ENCODE measurements at regions not wholly inside any gene's neighbourhood (a gene's known extent, or its start where the extent isn't known, plus 50 kb on each side); places are given as distances from the start of the nearest gene placed in this dataset.
A peak's percentile ranks its signal among the peaks of the same experiment; 100 is the strongest.

DNA sequence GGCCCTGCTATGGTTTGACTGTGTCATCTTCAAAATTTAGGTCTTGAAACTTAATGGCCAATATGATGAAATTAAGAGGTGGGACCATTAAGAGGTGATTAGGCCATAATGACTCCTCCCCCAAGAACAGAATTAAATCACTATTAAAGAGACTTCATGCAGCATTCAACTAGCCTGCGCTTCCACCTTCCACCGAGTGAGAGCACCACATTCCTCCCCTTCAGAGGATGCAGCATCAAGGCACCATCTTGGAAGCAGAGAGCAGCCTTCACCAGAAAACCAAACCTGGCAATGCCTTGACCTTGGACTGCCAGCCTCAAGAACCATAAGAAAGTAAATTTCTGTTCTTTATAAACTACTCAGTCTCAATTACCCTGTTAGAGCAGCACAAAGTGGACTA, 371.1 kb upstream of the NFE2L3 start:
- no peak overlapping the region for H3K27ac ChIP-seq
- H3K4me1 ChIP-seq, result peaks cover 0 to 20% (median 8%) of the 10 kb centered on the region in 4 donors
- TF ChIP-seq, protein P1, sequence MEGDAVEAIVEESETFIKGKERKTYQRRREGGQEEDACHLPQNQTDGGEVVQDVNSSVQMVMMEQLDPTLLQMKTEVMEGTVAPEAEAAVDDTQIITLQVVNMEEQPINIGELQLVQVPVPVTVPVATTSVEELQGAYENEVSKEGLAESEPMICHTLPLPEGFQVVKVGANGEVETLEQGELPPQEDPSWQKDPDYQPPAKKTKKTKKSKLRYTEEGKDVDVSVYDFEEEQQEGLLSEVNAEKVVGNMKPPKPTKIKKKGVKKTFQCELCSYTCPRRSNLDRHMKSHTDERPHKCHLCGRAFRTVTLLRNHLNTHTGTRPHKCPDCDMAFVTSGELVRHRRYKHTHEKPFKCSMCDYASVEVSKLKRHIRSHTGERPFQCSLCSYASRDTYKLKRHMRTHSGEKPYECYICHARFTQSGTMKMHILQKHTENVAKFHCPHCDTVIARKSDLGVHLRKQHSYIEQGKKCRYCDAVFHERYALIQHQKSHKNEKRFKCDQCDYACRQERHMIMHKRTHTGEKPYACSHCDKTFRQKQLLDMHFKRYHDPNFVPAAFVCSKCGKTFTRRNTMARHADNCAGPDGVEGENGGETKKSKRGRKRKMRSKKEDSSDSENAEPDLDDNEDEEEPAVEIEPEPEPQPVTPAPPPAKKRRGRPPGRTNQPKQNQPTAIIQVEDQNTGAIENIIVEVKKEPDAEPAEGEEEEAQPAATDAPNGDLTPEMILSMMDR (IDR thresholded peaks at IDR 0.05), result no peak
- no peak for TF ChIP-seq POLR2AphosphoS5 (IDR thresholded peaks at IDR 0.05)
- no peak for DNase-seq
- no peaks in the 10 kb centered on the region for H3K36me3 ChIP-seq
- 95 to 97% methylated on average over 2 of the region's 2 CpGs for WGBS, 2 donors
- no peak overlapping the region for H3K4me3 ChIP-seq
- H3K27me3 ChIP-seq, result no peaks in the 10 kb centered on the region
- no peaks in the 10 kb centered on the region for H3K9me3 ChIP-seq
- intact Hi-C loops (cut with DNase I), result no loop called here

DNA sequence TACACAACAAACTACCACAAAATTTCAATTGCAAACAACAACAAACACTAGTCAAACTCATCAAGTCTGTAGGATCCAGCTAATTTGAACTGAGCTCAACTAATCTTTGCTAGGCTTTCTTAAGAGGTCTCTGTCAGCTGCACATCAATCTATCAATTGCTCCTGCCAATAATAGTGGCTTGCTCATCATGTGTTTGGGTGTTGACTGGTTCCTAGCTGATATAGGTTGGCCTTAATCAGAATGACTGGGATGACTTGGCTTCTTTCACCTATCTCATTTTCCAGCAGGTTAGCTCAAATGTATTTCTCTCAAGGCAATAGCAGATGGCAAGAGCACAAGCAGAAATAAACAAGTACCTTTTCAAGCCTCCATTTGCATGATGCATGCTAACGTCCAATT, 370.3 kb upstream of the NFE2L3 start:
- DNase-seq, result no peak
- no peak overlapping the region for H3K27ac ChIP-seq
- TF ChIP-seq POLR2A (IDR thresholded peaks at IDR 0.05), result no peak
- TF ChIP-seq EP300 (IDR thresholded peaks at IDR 0.05), result no peak
- TF ChIP-seq POLR2AphosphoS5 (IDR thresholded peaks at IDR 0.05), result no peak
- TF ChIP-seq, protein P1 (IDR thresholded peaks at IDR 0.05), result no peak
- WGBS, 2 donors, result 80 to 85% methylated on average over 1 of the region's 1 CpG
- H3K27me3 ChIP-seq, result no peaks in the 10 kb centered on the region
- intact Hi-C loops (cut with DNase I), result no loop called here
- H3K9me3 ChIP-seq, result no peaks in the 10 kb centered on the region
- H3K4me3 ChIP-seq, result no peak overlapping the region
- no peaks in the 10 kb centered on the region for H3K36me3 ChIP-seq
- H3K4me1 ChIP-seq, result peaks cover 0 to 21% (median 11%) of the 10 kb centered on the region in 4 donors

DNA sequence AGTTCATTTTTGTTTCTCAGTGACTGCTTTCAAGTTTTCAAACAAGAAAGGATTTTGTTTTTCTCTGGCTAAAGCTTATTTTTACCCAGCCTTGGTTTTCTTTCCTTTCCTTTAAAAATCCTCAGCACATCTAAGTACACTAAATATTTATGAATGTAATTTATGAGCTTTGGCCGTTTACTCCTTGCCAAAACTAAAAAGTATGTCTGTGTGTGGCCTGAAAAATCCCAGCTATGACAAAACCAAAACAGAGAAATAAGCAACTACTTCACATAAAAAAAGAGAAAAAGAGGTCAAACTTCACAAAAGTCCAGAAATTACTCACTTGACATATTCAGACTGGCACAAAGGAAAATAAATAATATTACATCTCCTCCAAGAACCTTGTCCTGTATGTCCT, 365.1 kb upstream of the NFE2L3 start:
- Histone ChIP-seq H3K27me3 (no peaks in the 10 kb centered on the region), H3K27ac (peak overlapping the region; percentile 71 to 79 (median 75)), H3K9me3 (no peaks in the 10 kb centered on the region), H3K36me3 (no peaks in the 10 kb centered on the region), H3K4me3 (no peak overlapping the region), H3K4me1 (peaks cover 0 to 70% (median 41%) of the 10 kb centered on the region in 4 donors)
- intact Hi-C loops (cut with DNase I), result no loop called here
- TF ChIP-seq POLR2A (IDR thresholded peaks at IDR 0.05), result no peak
- TF ChIP-seq, protein P1 (IDR thresholded peaks at IDR 0.05), result no peak
- peak in 1 of 4 donors; percentile 37 for TF ChIP-seq POLR2AphosphoS5 (IDR thresholded peaks at IDR 0.05)
- TF ChIP-seq EP300 (IDR thresholded peaks at IDR 0.05), result no peak
- no peak for DNase-seq
- 42 to 49% methylated on average over 1 of the region's 1 CpG for WGBS, 2 donors

DNA sequence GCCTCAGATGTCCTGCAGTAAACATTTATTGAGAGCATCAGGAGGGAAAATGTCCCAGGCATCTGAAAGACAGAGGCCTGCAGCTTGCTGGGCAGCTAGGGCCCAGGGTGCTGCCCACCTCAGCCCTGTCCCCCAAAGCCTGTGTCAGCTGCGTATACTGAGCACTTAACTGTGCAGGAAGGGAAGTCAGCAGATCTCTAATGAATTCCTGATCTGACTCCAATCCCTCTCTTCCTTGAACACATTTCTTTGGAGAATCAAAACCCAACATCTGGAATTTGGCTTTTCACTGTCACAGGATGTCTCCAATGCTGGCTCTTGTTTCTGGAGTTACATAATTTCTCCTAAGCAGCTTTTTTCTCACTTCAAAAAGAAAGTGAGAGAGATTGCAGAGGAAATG, 364.7 kb upstream of the NFE2L3 start:
- Histone ChIP-seq H3K9me3 (no peaks in the 10 kb centered on the region), H3K4me1 (peaks cover 0 to 70% (median 41%) of the 10 kb centered on the region in 4 donors), H3K27ac (peak overlapping the region; percentile 71 to 79 (median 75)), H3K27me3 (no peaks in the 10 kb centered on the region), H3K36me3 (no peaks in the 10 kb centered on the region), H3K4me3 (no peak overlapping the region)
- no peak for TF ChIP-seq POLR2A (IDR thresholded peaks at IDR 0.05)
- no peak for TF ChIP-seq EP300 (IDR thresholded peaks at IDR 0.05)
- TF ChIP-seq, protein P1 (IDR thresholded peaks at IDR 0.05), result no peak
- no peak for TF ChIP-seq POLR2AphosphoS5 (IDR thresholded peaks at IDR 0.05)
- intact Hi-C loops (cut with DNase I), result no loop called here
- no peak for DNase-seq
- WGBS, 2 donors, result 80 to 84% methylated on average over 1 of the region's 1 CpG

DNA sequence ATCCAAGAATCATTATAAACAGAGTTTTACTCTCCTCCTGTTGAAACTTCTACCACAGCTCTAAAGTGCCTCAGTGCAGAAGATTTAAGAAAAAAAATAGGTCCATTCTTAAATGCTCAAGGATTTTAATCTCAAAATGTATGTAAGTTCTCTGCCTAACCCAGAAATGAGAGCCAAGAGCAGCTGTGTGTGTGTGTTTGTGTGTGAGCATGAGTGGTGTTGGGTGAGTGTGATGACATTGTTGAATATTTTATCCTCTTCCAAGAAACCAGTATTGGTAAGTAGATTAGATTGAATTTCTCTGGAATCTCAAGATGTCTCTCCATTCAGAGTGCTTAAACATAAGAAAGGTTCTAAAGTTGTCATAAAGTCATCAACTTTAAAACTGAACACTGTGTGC, 363.6 kb upstream of the NFE2L3 start:
- H3K27ac ChIP-seq, result peak overlapping the region; percentile 71 to 79 (median 75)
- no peaks in the 10 kb centered on the region for H3K9me3 ChIP-seq
- no peak overlapping the region for H3K4me3 ChIP-seq
- no peak for DNase-seq
- intact Hi-C loops (cut with DNase I), result no loop called here
- H3K27me3 ChIP-seq, result no peaks in the 10 kb centered on the region
- no peaks in the 10 kb centered on the region for H3K36me3 ChIP-seq
- TF ChIP-seq POLR2A (IDR thresholded peaks at IDR 0.05) (no peak), EP300 (IDR thresholded peaks at IDR 0.05) (no peak), POLR2AphosphoS5 (IDR thresholded peaks at IDR 0.05) (no peak)
- TF ChIP-seq, protein P1 (IDR thresholded peaks at IDR 0.05), result no peak
- H3K4me1 ChIP-seq, result peaks cover 0 to 65% (median 39%) of the 10 kb centered on the region in 4 donors

All from sigmoid colon (tissue), 6 donors.